HEK293 (cell line): ENCODE measurements at regions not wholly inside any gene's neighbourhood (a gene's known extent, or its start where the extent isn't known, plus 50 kb on each side); places are given as distances from the start of the nearest gene placed in this dataset.

Source experiments
- CTCF ChIA-PET: fragments of 350-600 bp; formaldehyde crosslinking; extraction: SDS; loops from one replicate; lab custom pipeline; 2021; ENCODE audit warnings: antibody characterized with exemption; lab: Yijun Ruan, JAX
- POLR2A ChIA-PET: fragments of 300-600 bp; formaldehyde crosslinking; extraction: SDS; loops from one replicate; lab custom pipeline; 2020; ENCODE audit warnings: antibody characterized with exemption, inconsistent platforms; lab: Yijun Ruan, JAX
- H3K27ac ChIP-seq: fragments of 200-500 bp; sonication (Bioruptor generic); 2 replicates; pipeline ENCODE4 v1.5.1; 2014; ENCODE audit warnings: low read depth, low read length, control low read depth, inconsistent platforms; ENCODE audit errors: extremely low read depth
- H3K36me3 ChIP-seq, 2 experiments: fragments of 200-500 bp in 1 of 2; sonication (Bioruptor generic) in 1 of 2; 1 replicate in 1 of 2; 2 replicates in 1 of 2; pipeline ENCODE4 v1.5.1; 2014 to 2017; ENCODE audit warnings: inconsistent platforms in 2 of 2, low read length in 2 of 2; ENCODE audit not compliant: control insufficient read depth in 2 of 2, insufficient read depth in 1 of 2
- H3K4me1 ChIP-seq: fragments of 200-500 bp; sonication (Bioruptor generic); 2 replicates; pipeline ENCODE4 v1.5.1; 2014; ENCODE audit warnings: mild to moderate bottlenecking, low read length, inconsistent platforms; ENCODE audit not compliant: control insufficient read depth, insufficient read depth
- H3K4me3 ChIP-seq: 2 replicates; pipeline ENCODE4 v1.5.1; 2011; ENCODE audit warnings: low read depth, mild to moderate bottlenecking, control low read depth, low read length, moderate library complexity
- H3K9me3 ChIP-seq: fragments of 200-500 bp; sonication (Bioruptor generic); 2 replicates; pipeline ENCODE4 v1.5.1; 2014; ENCODE audit warnings: low read depth, low read length, inconsistent platforms; ENCODE audit not compliant: control insufficient read depth, insufficient read depth
- ATF2 ChIP-seq: fragments of 450-650 bp; formaldehyde crosslinking; IDR thresholded peaks from 2 replicates; pipeline ENCODE4 v1.5.1; 2016; ENCODE audit warnings: missing biosample characterization, missing genetic modification characterization, low read depth
- BCL11B ChIP-seq: fragments of 450-650 bp; formaldehyde crosslinking; IDR thresholded peaks from 2 replicates; pipeline ENCODE4 v1.5.1; 2016; ENCODE audit warnings: low read depth, missing biosample characterization, missing genetic modification characterization
- EGR2 ChIP-seq: fragments of 450-650 bp; formaldehyde crosslinking; IDR thresholded peaks from 2 replicates; pipeline ENCODE4 v1.5.1; 2016; ENCODE audit warnings: low read depth, missing biosample characterization, missing genetic modification characterization
- ELK4 ChIP-seq: IDR thresholded peaks from 2 replicates; pipeline ENCODE4 v1.6.1; 2011; ENCODE audit warnings: mild to moderate bottlenecking, low read depth, low read length, borderline replicate concordance
- GLI2 ChIP-seq: fragments of 450-650 bp; formaldehyde crosslinking; IDR thresholded peaks from 2 replicates; pipeline ENCODE4; 2017; ENCODE audit warnings: missing biosample characterization, missing genetic modification characterization, low read depth, borderline replicate concordance
- HOXA7 ChIP-seq: sonication (generic); formaldehyde crosslinking; IDR thresholded peaks from 2 replicates; pipeline ENCODE4 v1.8.1; 2022; ENCODE audit warnings: missing genetic modification reagents, borderline replicate concordance
- IKZF3 ChIP-seq: fragments of 450-650 bp; IDR thresholded peaks from 2 replicates; pipeline ENCODE4 v1.5.0; 2018; ENCODE audit warnings: missing biosample characterization, mild to moderate bottlenecking, missing genetic modification characterization, moderate library complexity
- KLF1 ChIP-seq: fragments of 450-650 bp; formaldehyde crosslinking; IDR thresholded peaks from 2 replicates; pipeline ENCODE4 v1.5.1; 2016; ENCODE audit warnings: missing biosample characterization, missing genetic modification characterization
- ZBTB49 ChIP-seq: fragments of 450-650 bp; formaldehyde crosslinking; IDR thresholded peaks from 2 replicates; pipeline ENCODE4 v1.5.1; 2016; ENCODE audit warnings: missing biosample characterization, missing genetic modification characterization, low read depth
- ZIC2 ChIP-seq: fragments of 450-650 bp; formaldehyde crosslinking; IDR thresholded peaks from 2 replicates; pipeline ENCODE4 v1.5.1; 2016; ENCODE audit warnings: missing biosample characterization, missing genetic modification characterization
- ZNF133 ChIP-seq: fragments of 450-650 bp; formaldehyde crosslinking; IDR thresholded peaks from 2 replicates; pipeline ENCODE4 v1.5.1; 2016; ENCODE audit warnings: missing biosample characterization, missing genetic modification characterization
- ZNF157 ChIP-seq: fragments of 450-650 bp; formaldehyde crosslinking; IDR thresholded peaks from 2 replicates; pipeline ENCODE4 v1.5.1; 2016; ENCODE audit warnings: missing biosample characterization, missing genetic modification characterization
- ZNF211 ChIP-seq: fragments of 450-650 bp; formaldehyde crosslinking; IDR thresholded peaks from 2 replicates; pipeline ENCODE4 v1.5.1; 2016; ENCODE audit warnings: low read depth, missing biosample characterization, missing genetic modification characterization
- ZNF221 ChIP-seq: fragments of 450-650 bp; formaldehyde crosslinking; IDR thresholded peaks from 2 replicates; pipeline ENCODE4 v1.5.1; 2017; ENCODE audit warnings: missing biosample characterization, missing genetic modification characterization, borderline replicate concordance
- ZNF23 ChIP-seq: fragments of 450-650 bp; formaldehyde crosslinking; IDR thresholded peaks from 2 replicates; pipeline ENCODE4 v1.5.1; 2016; ENCODE audit warnings: missing biosample characterization, missing genetic modification characterization, borderline replicate concordance
- ZNF248 ChIP-seq: fragments of 450-650 bp; formaldehyde crosslinking; IDR thresholded peaks from 2 replicates; pipeline ENCODE4 v1.5.1; 2017; ENCODE audit warnings: missing biosample characterization, missing genetic modification characterization
- ZNF311 ChIP-seq: fragments of 450-650 bp; formaldehyde crosslinking; IDR thresholded peaks from 2 replicates; pipeline ENCODE4 v1.5.1; 2017; ENCODE audit warnings: missing biosample characterization, missing genetic modification characterization, borderline replicate concordance
- ZNF362 ChIP-seq: fragments of 450-650 bp; formaldehyde crosslinking; IDR thresholded peaks from 2 replicates; pipeline ENCODE4 v1.5.1; 2016; ENCODE audit warnings: missing biosample characterization, missing genetic modification characterization
- ZNF366 ChIP-seq: fragments of 450-650 bp; formaldehyde crosslinking; conservative IDR thresholded peaks from 2 replicates; pipeline ENCODE4 v1.5.1; 2016; ENCODE audit warnings: missing biosample characterization, missing genetic modification characterization
- ZNF610 ChIP-seq: fragments of 450-650 bp; formaldehyde crosslinking; IDR thresholded peaks from 2 replicates; pipeline ENCODE4 v1.5.1; 2016; ENCODE audit warnings: missing biosample characterization, missing genetic modification characterization, borderline replicate concordance
- ZNF623 ChIP-seq: fragments of 450-650 bp; formaldehyde crosslinking; IDR thresholded peaks from 2 replicates; pipeline ENCODE4 v1.5.1; 2016; ENCODE audit warnings: missing biosample characterization, missing genetic modification characterization
- ZNF658 ChIP-seq: fragments of 450-650 bp; formaldehyde crosslinking; IDR thresholded peaks from 2 replicates; pipeline ENCODE4; 2016; ENCODE audit warnings: missing biosample characterization, missing genetic modification characterization
- ZNF704 ChIP-seq: fragments of 450-650 bp; formaldehyde crosslinking; IDR thresholded peaks from 2 replicates; pipeline ENCODE4 v1.5.1; 2016; ENCODE audit warnings: missing biosample characterization, missing genetic modification characterization

- TF ChIP-seq ATF2 (tag by site-specific recombination) = no peak
These were observed 217.4 kb downstream of the DIPK2A start (continued) for GRCh38 chr3:144189044-144189443.

GRCh38 chr3:144197116-144197515 lies 225.5 kb downstream of the DIPK2A start:
- H3K9me3 ChIP-seq = no peaks in the 10 kb centered on the region
- H3K36me3 ChIP-seq = no peaks in the 10 kb centered on the region
- ChIA-PET CTCF (no interaction called here), POLR2A (no interaction called here)
- H3K27ac ChIP-seq = no peak overlapping the region
- H3K4me3 ChIP-seq = no peak overlapping the region
- TF ChIP-seq ZNF623 (tag by site-specific recombination) (no peak), ZNF157 (tag by site-specific recombination) (no peak), ZNF133 (tag by site-specific recombination) (no peak), IKZF3 (tag by site-specific recombination) (no peak), ZNF248 (no peak), ZBTB49 (no peak)
- H3K4me1 ChIP-seq = no peaks in the 10 kb centered on the region

GRCh38 chr3:144197582-144197981 lies 226.0 kb downstream of the DIPK2A start:
- TF ChIP-seq ZNF311 (tag by site-specific recombination) (no peak), ZNF704 (tag by site-specific recombination) (no peak), BCL11B (tag by site-specific recombination) (no peak), HOXA7 (CRISPR knock-in tag) (no peak), ZNF211 (tag by site-specific recombination) (no peak), ZNF23 (tag by site-specific recombination) (no peak), EGR2 (tag by site-specific recombination) (no peak), ZNF221 (no peak), ELK4 (no peak), GLI2 (tag by site-specific recombination) (no peak), ZNF610 (tag by site-specific recombination) (no peak), ZIC2 (no peak), ZNF366 (tag by site-specific recombination) (no peak), KLF1 (tag by site-specific recombination) (no peak), ZNF362 (tag by site-specific recombination) (no peak), ZNF658 (tag by site-specific recombination) (no peak)
- TF ChIP-seq, all 188 proteins: peak for 0
- no peak overlapping the region for H3K27ac ChIP-seq
- ChIA-PET CTCF (no interaction called here), POLR2A (no interaction called here)
- H3K9me3 ChIP-seq = no peaks in the 10 kb centered on the region
- no peak overlapping the region for H3K4me3 ChIP-seq
- no peaks in the 10 kb centered on the region for H3K4me1 ChIP-seq
- H3K36me3 ChIP-seq = no peaks in the 10 kb centered on the region
